ENCODE measurements at regions not wholly inside any gene's neighbourhood (a gene's known extent, or its start where the extent isn't known, plus 50 kb on each side); places are given as distances from the start of the nearest gene placed in this dataset.

DNA sequence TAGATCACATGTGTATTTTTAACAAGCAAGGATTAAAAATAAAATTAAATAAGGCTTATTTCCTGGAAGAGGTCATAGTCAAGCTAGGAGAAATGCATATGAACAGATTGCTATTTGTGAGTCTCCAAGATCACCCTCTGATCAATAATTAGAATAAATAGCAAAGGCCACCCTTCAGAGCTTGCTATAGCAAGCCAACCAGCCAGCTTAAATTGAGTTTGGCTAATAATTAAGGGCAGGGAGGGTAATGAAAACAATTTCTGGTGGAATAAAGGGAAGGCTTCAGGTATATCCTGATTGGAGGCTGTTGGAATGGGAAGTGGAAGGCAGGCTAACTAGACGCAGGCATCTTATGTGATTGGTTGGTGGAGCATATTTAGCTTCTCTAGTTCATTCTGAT is 403.5 kb downstream of the ARL4A start:
- DNase-seq: no peak

GRCh38 chr7:13091974-13092707 is 404.7 kb downstream of the ARL4A start:
- no peak overlapping the region for H3K27ac ChIP-seq
- H3K27me3 ChIP-seq (ENCODE audit: insufficient read depth, low read depth, severe bottlenecking): no peaks in the 10 kb centered on the region
- DNase-seq: no peak
- H3K4me3 ChIP-seq (ENCODE audit: low read depth, low read length): no peak overlapping the region
- TF ChIP-seq, protein P1, sequence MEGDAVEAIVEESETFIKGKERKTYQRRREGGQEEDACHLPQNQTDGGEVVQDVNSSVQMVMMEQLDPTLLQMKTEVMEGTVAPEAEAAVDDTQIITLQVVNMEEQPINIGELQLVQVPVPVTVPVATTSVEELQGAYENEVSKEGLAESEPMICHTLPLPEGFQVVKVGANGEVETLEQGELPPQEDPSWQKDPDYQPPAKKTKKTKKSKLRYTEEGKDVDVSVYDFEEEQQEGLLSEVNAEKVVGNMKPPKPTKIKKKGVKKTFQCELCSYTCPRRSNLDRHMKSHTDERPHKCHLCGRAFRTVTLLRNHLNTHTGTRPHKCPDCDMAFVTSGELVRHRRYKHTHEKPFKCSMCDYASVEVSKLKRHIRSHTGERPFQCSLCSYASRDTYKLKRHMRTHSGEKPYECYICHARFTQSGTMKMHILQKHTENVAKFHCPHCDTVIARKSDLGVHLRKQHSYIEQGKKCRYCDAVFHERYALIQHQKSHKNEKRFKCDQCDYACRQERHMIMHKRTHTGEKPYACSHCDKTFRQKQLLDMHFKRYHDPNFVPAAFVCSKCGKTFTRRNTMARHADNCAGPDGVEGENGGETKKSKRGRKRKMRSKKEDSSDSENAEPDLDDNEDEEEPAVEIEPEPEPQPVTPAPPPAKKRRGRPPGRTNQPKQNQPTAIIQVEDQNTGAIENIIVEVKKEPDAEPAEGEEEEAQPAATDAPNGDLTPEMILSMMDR (IDR thresholded peaks at IDR 0.05; ENCODE audit: low read depth, low read length): no peak
- no peaks in the 10 kb centered on the region for H3K36me3 ChIP-seq
- H3K9me3 ChIP-seq (ENCODE audit: severe bottlenecking): no peaks in the 10 kb centered on the region

More for the DNA sequence above, 403.5 kb downstream of the ARL4A start:
- no peaks in the 10 kb centered on the region for H3K27me3 ChIP-seq (ENCODE audit: insufficient read depth, low read depth, severe bottlenecking)
- no peaks in the 10 kb centered on the region for H3K9me3 ChIP-seq (ENCODE audit: severe bottlenecking)
- no peaks in the 10 kb centered on the region for H3K36me3 ChIP-seq
- no peak overlapping the region for H3K4me3 ChIP-seq (ENCODE audit: low read depth, low read length)
- no peak overlapping the region for H3K27ac ChIP-seq
- TF ChIP-seq, protein P1 (IDR thresholded peaks at IDR 0.05; ENCODE audit: low read depth, low read length): no peak

DNA sequence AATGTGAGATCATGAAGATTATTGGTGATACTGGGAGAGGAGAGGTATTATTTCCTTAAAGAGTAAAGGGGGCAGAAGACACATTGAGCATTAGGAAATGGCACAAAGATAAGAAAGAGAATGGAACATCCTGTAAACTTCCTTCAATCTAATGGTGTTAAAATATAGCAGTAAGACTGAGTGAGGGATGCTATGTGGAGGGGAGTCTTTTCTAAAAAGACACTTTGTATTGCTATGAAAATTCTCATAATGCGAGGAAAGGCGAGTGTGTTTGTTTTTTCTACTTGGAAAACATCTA is 405.2 kb downstream of the ARL4A start:
- H3K4me3 ChIP-seq (ENCODE audit: low read depth, low read length): no peak overlapping the region
- no peak for DNase-seq
- H3K27me3 ChIP-seq (ENCODE audit: insufficient read depth, low read depth, severe bottlenecking): no peaks in the 10 kb centered on the region
- TF ChIP-seq, protein P1 (IDR thresholded peaks at IDR 0.05; ENCODE audit: low read depth, low read length): no peak
- no peak overlapping the region for H3K27ac ChIP-seq
- no peaks in the 10 kb centered on the region for H3K9me3 ChIP-seq (ENCODE audit: severe bottlenecking)
- H3K36me3 ChIP-seq: no peaks in the 10 kb centered on the region

DNA sequence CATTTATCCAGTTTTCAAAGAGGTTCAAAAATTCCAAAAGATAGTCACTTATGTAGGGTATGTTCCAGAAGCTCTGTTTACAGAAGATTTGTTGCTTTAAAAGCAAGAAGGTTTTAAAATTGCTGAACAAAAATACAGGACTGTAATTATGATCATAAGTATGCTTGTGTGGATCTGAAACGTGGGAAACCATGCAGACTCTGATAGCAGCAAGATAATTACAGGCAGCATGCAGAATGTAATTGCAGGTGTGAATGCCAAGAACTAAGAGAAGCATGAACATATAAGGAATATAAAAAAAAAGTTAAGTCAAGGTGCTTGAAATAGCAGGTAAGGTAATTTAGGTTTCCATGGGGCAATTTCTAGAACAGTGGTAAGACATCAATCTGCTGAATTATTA is 405.7 kb downstream of the ARL4A start:
- Histone ChIP-seq H3K36me3 (no peaks in the 10 kb centered on the region), H3K4me3 (ENCODE audit: low read depth, low read length) (no peak overlapping the region), H3K27ac (no peak overlapping the region), H3K9me3 (ENCODE audit: severe bottlenecking) (no peaks in the 10 kb centered on the region), H3K27me3 (ENCODE audit: insufficient read depth, low read depth, severe bottlenecking) (no peaks in the 10 kb centered on the region)
- TF ChIP-seq, protein P1 (IDR thresholded peaks at IDR 0.05; ENCODE audit: low read depth, low read length): no peak
- no peak for DNase-seq

DNA sequence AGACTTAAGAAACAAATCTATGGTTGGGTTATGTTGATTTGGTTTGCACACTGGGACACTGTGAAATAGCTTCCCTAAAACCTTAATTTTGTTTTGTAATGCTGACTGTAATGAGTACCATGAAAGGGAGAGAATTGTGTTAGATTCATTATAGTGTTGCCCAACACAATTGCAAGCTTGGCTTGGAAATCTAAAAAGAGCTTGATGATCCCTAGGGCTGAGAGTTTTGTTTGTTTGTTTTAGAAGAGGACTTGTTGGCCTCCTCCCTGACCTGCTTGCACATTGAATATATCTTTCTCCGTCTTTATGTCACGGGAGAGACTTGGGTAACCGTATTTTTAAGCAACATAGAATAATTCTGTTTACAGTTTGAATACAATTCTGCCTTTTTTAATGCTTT is 410.1 kb downstream of the ARL4A start:
- no peaks in the 10 kb centered on the region for H3K36me3 ChIP-seq
- no peak overlapping the region for H3K27ac ChIP-seq
- TF ChIP-seq, protein P1 (IDR thresholded peaks at IDR 0.05; ENCODE audit: low read depth, low read length): no peak
- no peaks in the 10 kb centered on the region for H3K9me3 ChIP-seq (ENCODE audit: severe bottlenecking)
- H3K4me3 ChIP-seq (ENCODE audit: low read depth, low read length): no peak overlapping the region
- DNase-seq: no peak
- no peaks in the 10 kb centered on the region for H3K27me3 ChIP-seq (ENCODE audit: insufficient read depth, low read depth, severe bottlenecking)

DNA sequence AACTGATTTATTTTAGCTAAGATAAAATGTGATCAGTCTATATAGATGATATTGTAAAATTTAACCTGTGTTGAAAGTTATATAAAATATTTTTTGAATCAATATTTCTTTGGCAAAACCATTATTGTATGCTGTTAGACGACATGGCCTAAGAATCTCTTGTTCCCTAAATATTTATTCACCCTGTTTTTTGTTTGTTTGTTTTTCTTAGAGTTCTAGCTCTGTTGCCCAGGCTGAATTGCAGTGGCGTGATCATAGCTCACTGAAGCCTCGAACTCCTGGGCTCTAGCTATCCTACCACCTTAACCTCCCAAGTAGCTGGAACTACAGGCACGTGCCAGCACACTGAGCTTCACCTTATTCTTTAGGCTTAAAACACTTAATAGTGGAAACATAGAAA is 410.7 kb downstream of the ARL4A start:
- Histone ChIP-seq H3K27ac (no peak overlapping the region), H3K36me3 (no peaks in the 10 kb centered on the region), H3K27me3 (ENCODE audit: insufficient read depth, low read depth, severe bottlenecking) (no peaks in the 10 kb centered on the region), H3K9me3 (ENCODE audit: severe bottlenecking) (no peaks in the 10 kb centered on the region), H3K4me3 (ENCODE audit: low read depth, low read length) (no peak overlapping the region)
- TF ChIP-seq, protein P1 (IDR thresholded peaks at IDR 0.05; ENCODE audit: low read depth, low read length): no peak
- no peak for DNase-seq

All from WERI-Rb-1 (cell line).